ENCODE measurements at regions not wholly inside any gene's neighbourhood (a gene's known extent, or its start where the extent isn't known, plus 50 kb on each side); places are given as distances from the start of the nearest gene placed in this dataset.

DNA sequence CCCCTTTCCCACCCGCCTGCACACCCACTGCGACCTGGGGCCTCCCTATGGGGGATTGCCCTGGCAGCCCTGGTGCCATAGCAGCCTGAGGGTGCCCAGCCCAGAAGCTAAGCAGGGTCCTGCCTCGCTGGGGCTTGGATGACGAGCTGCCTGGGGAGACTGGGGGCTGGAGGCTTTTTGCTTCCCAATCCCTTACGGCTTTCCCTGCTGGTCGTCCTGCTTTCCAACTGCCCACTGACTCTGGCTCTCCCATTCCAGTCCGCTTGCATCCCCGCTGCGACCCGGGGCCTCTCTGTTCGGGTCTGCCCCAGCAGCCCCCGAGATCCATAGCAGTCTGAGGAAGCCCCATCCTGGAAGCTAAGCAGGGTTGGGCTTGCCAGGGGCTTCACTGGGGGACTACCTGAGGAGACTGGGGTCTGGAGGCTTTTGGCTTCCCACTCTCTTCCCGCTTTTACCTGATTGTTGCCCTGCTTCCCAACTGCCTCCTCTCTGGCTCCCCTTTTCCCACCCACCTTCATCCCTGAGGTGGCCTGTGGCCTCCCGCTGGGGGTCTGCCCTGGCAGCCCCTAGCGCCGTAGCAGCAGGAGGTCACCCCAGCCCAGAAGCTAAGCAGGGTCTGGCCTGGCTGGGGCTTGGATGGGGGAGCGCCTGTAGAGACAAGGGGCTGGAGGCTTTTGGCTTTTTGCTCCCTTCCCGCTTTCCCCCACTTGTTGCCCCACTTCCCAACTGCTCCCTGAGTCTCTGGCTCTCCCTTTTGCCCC is 2292.8 kb downstream of the TP53TG3F start:
- TF ChIP-seq, protein P1, sequence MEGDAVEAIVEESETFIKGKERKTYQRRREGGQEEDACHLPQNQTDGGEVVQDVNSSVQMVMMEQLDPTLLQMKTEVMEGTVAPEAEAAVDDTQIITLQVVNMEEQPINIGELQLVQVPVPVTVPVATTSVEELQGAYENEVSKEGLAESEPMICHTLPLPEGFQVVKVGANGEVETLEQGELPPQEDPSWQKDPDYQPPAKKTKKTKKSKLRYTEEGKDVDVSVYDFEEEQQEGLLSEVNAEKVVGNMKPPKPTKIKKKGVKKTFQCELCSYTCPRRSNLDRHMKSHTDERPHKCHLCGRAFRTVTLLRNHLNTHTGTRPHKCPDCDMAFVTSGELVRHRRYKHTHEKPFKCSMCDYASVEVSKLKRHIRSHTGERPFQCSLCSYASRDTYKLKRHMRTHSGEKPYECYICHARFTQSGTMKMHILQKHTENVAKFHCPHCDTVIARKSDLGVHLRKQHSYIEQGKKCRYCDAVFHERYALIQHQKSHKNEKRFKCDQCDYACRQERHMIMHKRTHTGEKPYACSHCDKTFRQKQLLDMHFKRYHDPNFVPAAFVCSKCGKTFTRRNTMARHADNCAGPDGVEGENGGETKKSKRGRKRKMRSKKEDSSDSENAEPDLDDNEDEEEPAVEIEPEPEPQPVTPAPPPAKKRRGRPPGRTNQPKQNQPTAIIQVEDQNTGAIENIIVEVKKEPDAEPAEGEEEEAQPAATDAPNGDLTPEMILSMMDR (conservative IDR thresholded peaks at IDR 0.05; ENCODE audit: low read depth, low read length) = no peak
- no peak for TF ChIP-seq EZH2 (IDR thresholded peaks at IDR 0.05; ENCODE audit: borderline replicate concordance, low read depth, low read length, poor library complexity, severe bottlenecking)
